Naive B cell (primary cell): ENCODE measurements at regions not wholly inside any gene's neighbourhood (a gene's known extent, or its start where the extent isn't known, plus 50 kb on each side); places are given as distances from the start of the nearest gene placed in this dataset.
A peak's percentile ranks its signal among the peaks of the same experiment; 100 is the strongest.

Source experiments
- ATAC-seq, 2 donors: fragments of 150-1000 bp; cut with Tn5 transposase; 2 replicates each; pipeline ENCODE4 v1.10.0; 2021; ENCODE audit warnings: low read depth in 2 of 2, mild to moderate bottlenecking in 2 of 2, moderate library complexity in 2 of 2
- DNase-seq: peaks from one replicate; pipeline ENCODE4 v3.0.0; 2022
- H3K27ac Mint-ChIP-seq, 6 donors: one replicate each; pipeline ENCODE4 v1.8.0; 2020 to 2022; ENCODE audit warnings: mild to moderate bottlenecking in 6 of 6, mixed read lengths in 6 of 6, moderate library complexity in 5 of 6, inconsistent platforms in 2 of 6
- H3K27me3 Mint-ChIP-seq, 3 donors: one replicate each; pipeline ENCODE4 v1.8.0; 2021 to 2022; ENCODE audit warnings: mixed read lengths in 3 of 3, mild to moderate bottlenecking in 1 of 3
- H3K36me3 Mint-ChIP-seq, 2 donors: one replicate each; pipeline ENCODE4 v1.8.0; 2020 to 2022; ENCODE audit warnings: mixed read lengths in 2 of 2, inconsistent platforms in 1 of 2, mild to moderate bottlenecking in 1 of 2
- H3K4me1 Mint-ChIP-seq, 3 donors: one replicate each; pipeline ENCODE4 v1.8.0; 2020 to 2022; ENCODE audit warnings: mixed read lengths in 3 of 3, inconsistent platforms in 1 of 3, mild to moderate bottlenecking in 1 of 3, moderate library complexity in 1 of 3
- H3K4me3 Mint-ChIP-seq, 8 donors: one replicate each; pipeline ENCODE4 v1.8.0; 2020 to 2022; ENCODE audit warnings: mild to moderate bottlenecking in 8 of 8, mixed read lengths in 8 of 8, moderate library complexity in 8 of 8, inconsistent platforms in 2 of 8
- H3K9me3 Mint-ChIP-seq, 7 donors: one replicate each; pipeline ENCODE4 v1.8.0; 2020 to 2022; ENCODE audit warnings: mixed read lengths in 7 of 7, mild to moderate bottlenecking in 5 of 7, inconsistent platforms in 2 of 7, moderate library complexity in 1 of 7

GRCh38 chr18:27688581-27688980 lies 488.3 kb downstream of the CDH2 start:
- ATAC-seq (no peak), DNase-seq (no peak)
- no peaks in the 10 kb centered on the region for H3K4me1 Mint-ChIP-seq
- no peak overlapping the region for H3K4me3 Mint-ChIP-seq
- no peaks in the 10 kb centered on the region for H3K27me3 Mint-ChIP-seq
- H3K9me3 Mint-ChIP-seq: peaks cover 0 to 19% (median 7%) of the 10 kb centered on the region in 7 donors
- no peak overlapping the region for H3K27ac Mint-ChIP-seq
- no peaks in the 10 kb centered on the region for H3K36me3 Mint-ChIP-seq

DNA sequence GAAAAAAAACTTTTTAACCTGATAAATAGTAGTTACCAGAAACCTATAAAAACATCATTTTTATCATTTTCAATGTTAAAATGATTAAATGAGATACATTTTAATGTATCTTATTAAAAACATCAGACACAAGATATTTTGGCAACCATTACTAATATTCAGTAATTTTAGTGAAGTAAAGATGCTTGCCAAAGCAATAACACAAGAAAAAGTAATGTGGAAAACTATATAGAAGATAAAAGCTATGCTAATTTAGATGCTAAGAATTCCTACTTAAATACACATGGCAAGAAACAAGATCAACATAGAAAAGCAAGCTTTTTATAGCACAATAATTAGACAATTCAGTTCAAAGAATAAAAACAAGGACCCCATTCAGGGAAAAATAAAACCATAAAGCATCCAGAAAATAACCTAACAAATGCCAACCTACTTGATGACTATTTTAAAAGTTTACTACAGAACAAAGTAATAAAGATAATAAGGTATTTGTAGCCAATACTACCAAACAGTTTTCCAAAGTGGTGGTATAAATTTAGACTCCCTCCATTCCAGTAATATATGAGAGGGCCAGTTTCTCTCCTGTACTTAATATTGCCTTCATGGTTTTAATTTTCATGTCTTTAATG lies 489.5 kb downstream of the CDH2 start:
- no peaks in the 10 kb centered on the region for H3K27me3 Mint-ChIP-seq
- H3K9me3 Mint-ChIP-seq: peaks cover 0 to 13% (median 5%) of the 10 kb centered on the region in 7 donors
- no peak overlapping the region for H3K4me3 Mint-ChIP-seq
- no peaks in the 10 kb centered on the region for H3K4me1 Mint-ChIP-seq
- H3K36me3 Mint-ChIP-seq: no peaks in the 10 kb centered on the region
- ATAC-seq: no peak
- DNase-seq: no peak
- H3K27ac Mint-ChIP-seq: no peak overlapping the region

DNA sequence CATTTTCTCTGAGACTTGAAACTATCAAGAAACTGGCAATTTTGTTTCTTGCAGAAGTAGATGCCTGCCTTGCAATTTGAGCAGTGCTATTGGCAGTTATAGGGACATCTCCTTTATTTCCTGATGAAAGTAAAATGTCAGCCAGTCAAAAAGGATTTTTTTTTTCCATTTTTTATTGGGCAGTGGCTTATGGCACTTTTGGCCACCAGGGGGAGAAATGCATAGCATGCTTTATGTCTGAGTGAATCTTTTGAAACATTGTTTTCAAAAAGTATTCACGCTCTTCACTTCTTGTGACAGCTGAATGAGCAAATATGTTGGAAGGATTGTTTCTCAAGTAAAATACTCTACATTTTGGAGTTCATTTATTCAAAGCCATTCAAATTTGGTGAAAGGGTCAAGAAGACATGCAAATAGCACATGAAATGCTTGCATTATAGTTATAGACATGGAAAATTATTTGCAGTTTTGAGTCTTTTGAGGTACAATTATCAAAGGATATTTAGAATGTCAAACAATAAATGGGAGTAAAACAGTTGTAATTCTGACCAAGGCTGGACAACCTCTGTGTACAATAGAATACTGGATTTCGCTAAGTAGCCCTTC lies 491.0 kb downstream of the CDH2 start:
- Mint-ChIP-seq H3K27ac (no peak overlapping the region), H3K4me1 (no peaks in the 10 kb centered on the region), H3K9me3 (peaks cover 0 to 13% (median 2%) of the 10 kb centered on the region in 7 donors), H3K27me3 (no peaks in the 10 kb centered on the region), H3K36me3 (no peaks in the 10 kb centered on the region), H3K4me3 (no peak overlapping the region)
- ATAC-seq (no peak), DNase-seq (no peak)

GRCh38 chr18:27685091-27685490 lies 491.8 kb downstream of the CDH2 start:
- DNase-seq (no peak), ATAC-seq (no peak)
- Mint-ChIP-seq H3K27me3 (no peaks in the 10 kb centered on the region), H3K27ac (no peak overlapping the region), H3K9me3 (peaks cover 0 to 13% (median 2%) of the 10 kb centered on the region in 7 donors), H3K4me3 (no peak overlapping the region), H3K4me1 (no peaks in the 10 kb centered on the region), H3K36me3 (no peaks in the 10 kb centered on the region)

- DNase-seq: no peak
- ATAC-seq: no peak
- H3K36me3 Mint-ChIP-seq: peaks cover 0 to 8% of the 10 kb centered on the region in 2 donors
- H3K27ac Mint-ChIP-seq: no peak overlapping the region
- H3K4me3 Mint-ChIP-seq: no peak overlapping the region
- H3K9me3 Mint-ChIP-seq: peaks cover 0 to 13% (median 7%) of the 10 kb centered on the region in 7 donors
- no peaks in the 10 kb centered on the region for H3K27me3 Mint-ChIP-seq
- no peaks in the 10 kb centered on the region for H3K4me1 Mint-ChIP-seq
Observed at GRCh38 chr18:27674411-27674810, 489.3 kb upstream of the CHST9 start.

DNA sequence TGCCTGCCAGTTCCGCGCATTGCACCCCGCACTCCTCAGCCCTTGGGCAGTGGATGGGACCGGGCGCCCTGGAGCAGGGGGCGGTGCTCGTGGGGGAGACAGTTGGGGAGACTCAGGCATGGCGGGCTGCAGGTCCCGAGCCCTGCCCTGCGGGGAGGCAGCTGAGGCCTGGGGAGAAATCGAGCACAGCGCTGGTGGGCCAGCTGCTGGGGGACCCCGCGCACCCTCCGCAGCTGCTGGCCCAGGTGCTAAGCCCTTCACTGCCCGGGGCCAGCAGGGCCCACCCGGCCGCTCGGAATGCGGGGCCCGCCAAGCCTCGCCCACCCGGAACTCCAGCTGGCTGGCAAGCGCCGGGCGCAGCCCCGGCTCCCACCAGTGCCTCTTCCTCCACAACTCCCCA lies 488.8 kb upstream of the CHST9 start:
- Mint-ChIP-seq H3K27ac (no peak overlapping the region), H3K27me3 (no peaks in the 10 kb centered on the region), H3K36me3 (peaks cover 0 to 8% of the 10 kb centered on the region in 2 donors), H3K4me1 (no peaks in the 10 kb centered on the region), H3K4me3 (no peak overlapping the region), H3K9me3 (peaks cover 0 to 13% (median 7%) of the 10 kb centered on the region in 7 donors)
- ATAC-seq (no peak), DNase-seq (no peak)

DNA sequence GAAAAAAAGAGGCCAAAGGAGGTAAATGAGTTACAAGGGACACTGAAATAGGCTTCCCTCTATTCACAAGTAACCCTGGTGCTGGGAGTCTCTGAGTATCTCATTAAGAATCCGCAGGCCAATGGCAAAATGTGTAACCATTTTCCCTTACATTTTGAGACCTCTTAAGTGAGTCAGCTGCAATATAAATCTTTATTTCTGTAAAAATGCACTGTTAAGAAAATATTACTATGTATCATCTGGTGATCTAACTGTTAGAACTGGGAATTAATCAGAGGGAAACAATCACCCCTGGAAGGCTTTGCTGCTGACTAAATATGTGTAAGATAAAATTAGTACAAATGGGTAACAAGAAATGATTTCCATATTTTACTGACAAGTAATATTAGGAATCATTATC lies 483.1 kb upstream of the CHST9 start:
- Mint-ChIP-seq H3K36me3 (no peaks in the 10 kb centered on the region), H3K27me3 (no peaks in the 10 kb centered on the region), H3K27ac (no peak overlapping the region), H3K4me1 (no peaks in the 10 kb centered on the region), H3K9me3 (peaks cover 0 to 3% (median 2%) of the 10 kb centered on the region in 7 donors), H3K4me3 (no peak overlapping the region)
- no peak for ATAC-seq
- DNase-seq: no peak

- ATAC-seq (no peak), DNase-seq (no peak)
- Mint-ChIP-seq H3K4me3 (no peak overlapping the region), H3K36me3 (no peaks in the 10 kb centered on the region), H3K27ac (no peak overlapping the region), H3K4me1 (no peaks in the 10 kb centered on the region), H3K9me3 (peaks cover 0 to 4% (median 0%) of the 10 kb centered on the region in 7 donors), H3K27me3 (no peaks in the 10 kb centered on the region)
Observed at GRCh38 chr18:27667064-27667463, 482.0 kb upstream of the CHST9 start.

GRCh38 chr18:27666016-27666415 lies 480.9 kb upstream of the CHST9 start:
- no peaks in the 10 kb centered on the region for H3K4me1 Mint-ChIP-seq
- H3K27ac Mint-ChIP-seq: no peak overlapping the region
- no peak for ATAC-seq
- H3K4me3 Mint-ChIP-seq: no peak overlapping the region
- H3K27me3 Mint-ChIP-seq: no peaks in the 10 kb centered on the region
- DNase-seq: no peak
- no peaks in the 10 kb centered on the region for H3K36me3 Mint-ChIP-seq
- peaks cover 0 to 4% (median 0%) of the 10 kb centered on the region in 7 donors for H3K9me3 Mint-ChIP-seq

- Mint-ChIP-seq H3K4me3 (no peak overlapping the region), H3K36me3 (no peaks in the 10 kb centered on the region), H3K27me3 (no peaks in the 10 kb centered on the region), H3K27ac (no peak overlapping the region), H3K4me1 (no peaks in the 10 kb centered on the region), H3K9me3 (peaks cover 0 to 4% (median 0%) of the 10 kb centered on the region in 7 donors)
- DNase-seq (no peak), ATAC-seq (no peak)
Observed at GRCh38 chr18:27665264-27665799, 480.2 kb upstream of the CHST9 start.

DNA sequence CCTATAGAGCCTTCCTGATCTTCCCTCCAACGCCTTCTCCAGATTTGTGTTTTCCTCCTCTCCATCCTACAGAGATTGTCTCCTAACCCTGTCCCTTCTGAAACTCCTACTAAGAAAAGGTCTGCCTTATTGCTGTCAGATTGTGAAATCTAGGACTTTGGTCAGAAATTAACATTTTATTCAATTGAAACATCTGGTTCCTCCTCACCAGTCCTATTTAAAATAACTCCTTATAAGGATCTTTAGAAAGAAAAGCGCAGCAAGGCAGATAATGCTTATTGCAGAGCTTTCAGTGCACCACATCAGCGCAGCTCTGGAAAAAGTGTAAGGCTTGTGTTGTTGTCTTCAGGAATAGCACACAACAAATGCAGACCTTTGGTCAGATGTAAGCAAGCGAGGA lies 477.8 kb upstream of the CHST9 start:
- Mint-ChIP-seq H3K4me3 (no peak overlapping the region), H3K27ac (no peak overlapping the region), H3K9me3 (peaks cover 0 to 5% (median 2%) of the 10 kb centered on the region in 7 donors), H3K27me3 (no peaks in the 10 kb centered on the region), H3K4me1 (no peaks in the 10 kb centered on the region), H3K36me3 (no peaks in the 10 kb centered on the region)
- DNase-seq (no peak), ATAC-seq (no peak)

GRCh38 chr18:27662537-27662936 lies 477.4 kb upstream of the CHST9 start:
- no peaks in the 10 kb centered on the region for H3K27me3 Mint-ChIP-seq
- no peak for DNase-seq
- H3K27ac Mint-ChIP-seq: no peak overlapping the region
- no peak overlapping the region for H3K4me3 Mint-ChIP-seq
- peaks cover 0 to 5% (median 2%) of the 10 kb centered on the region in 7 donors for H3K9me3 Mint-ChIP-seq
- no peaks in the 10 kb centered on the region for H3K36me3 Mint-ChIP-seq
- no peaks in the 10 kb centered on the region for H3K4me1 Mint-ChIP-seq
- ATAC-seq: no peak

- Mint-ChIP-seq H3K27me3 (no peaks in the 10 kb centered on the region), H3K9me3 (peaks cover 0 to 5% (median 2%) of the 10 kb centered on the region in 7 donors), H3K4me1 (no peaks in the 10 kb centered on the region), H3K27ac (peak overlapping the region in 1 of 6 donors; percentile 49), H3K36me3 (no peaks in the 10 kb centered on the region), H3K4me3 (no peak overlapping the region)
- no peak for DNase-seq
- no peak for ATAC-seq
Observed at GRCh38 chr18:27661320-27662018, 476.4 kb upstream of the CHST9 start.

GRCh38 chr18:27656905-27657304 lies 471.8 kb upstream of the CHST9 start:
- Mint-ChIP-seq H3K27me3 (no peaks in the 10 kb centered on the region), H3K36me3 (no peaks in the 10 kb centered on the region), H3K27ac (no peak overlapping the region), H3K9me3 (peaks cover 0 to 5% (median 2%) of the 10 kb centered on the region in 7 donors), H3K4me1 (no peaks in the 10 kb centered on the region), H3K4me3 (no peak overlapping the region)
- ATAC-seq: no peak
- DNase-seq: no peak
